ENCODE measurements at regions not wholly inside any gene's neighbourhood (a gene's known extent, or its start where the extent isn't known, plus 50 kb on each side); places are given as distances from the start of the nearest gene placed in this dataset.

GRCh38 chr11:41665441-41666360 is 206.2 kb upstream of the LRRC4C start:
- Histone ChIP-seq H2AFZ (ENCODE audit: low read depth, low read length) (no peak overlapping the region), H3K27ac (ENCODE audit: low read length) (no peak overlapping the region), H3K4me3 (ENCODE audit: low read length) (no peak overlapping the region), H3K36me3 (ENCODE audit: insufficient read depth, low read length) (no peaks in the 10 kb centered on the region), H3K79me2 (replicated peaks; ENCODE audit: insufficient read depth, low read length) (no peaks in the 10 kb centered on the region), H4K20me1 (ENCODE audit: insufficient read depth) (no peaks in the 10 kb centered on the region), H3K27me3 (ENCODE audit: insufficient read depth, low read depth, low read length) (no peaks in the 10 kb centered on the region), H3K9ac (ENCODE audit: low read length) (no peak overlapping the region), H3K9me2 (ENCODE audit: insufficient read depth, low read length) (no peaks in the 10 kb centered on the region), H3F3A (ENCODE audit: insufficient read depth, low read length, poor library complexity, severe bottlenecking) (peaks cover 6% of the 10 kb centered on the region), H3K4me2 (ENCODE audit: low read length) (no peak overlapping the region), H3K9me3 (ENCODE audit: low read length) (no peaks in the 10 kb centered on the region)
- TF ChIP-seq EZH2 (IDR thresholded peaks at IDR 0.05; ENCODE audit: borderline replicate concordance, insufficient read depth, low read length, poor library complexity, severe bottlenecking) (no peak), TAF1 (IDR thresholded peaks at IDR 0.05; ENCODE audit: low read depth) (no peak), MXI1 (conservative IDR thresholded peaks at IDR 0.05; ENCODE audit: poor library complexity, severe bottlenecking) (no peak), RAD21 (conservative IDR thresholded peaks at IDR 0.05) (no peak), SMC3 (conservative IDR thresholded peaks at IDR 0.05; ENCODE audit: poor library complexity) (no peak), POLR2AphosphoS5 (IDR thresholded peaks at IDR 0.05) (no peak), REST (IDR thresholded peaks at IDR 0.05; ENCODE audit: borderline replicate concordance) (no peak), EP300 (conservative IDR thresholded peaks at IDR 0.05; ENCODE audit: poor library complexity, severe bottlenecking) (no peak)
- TF ChIP-seq, protein P1, sequence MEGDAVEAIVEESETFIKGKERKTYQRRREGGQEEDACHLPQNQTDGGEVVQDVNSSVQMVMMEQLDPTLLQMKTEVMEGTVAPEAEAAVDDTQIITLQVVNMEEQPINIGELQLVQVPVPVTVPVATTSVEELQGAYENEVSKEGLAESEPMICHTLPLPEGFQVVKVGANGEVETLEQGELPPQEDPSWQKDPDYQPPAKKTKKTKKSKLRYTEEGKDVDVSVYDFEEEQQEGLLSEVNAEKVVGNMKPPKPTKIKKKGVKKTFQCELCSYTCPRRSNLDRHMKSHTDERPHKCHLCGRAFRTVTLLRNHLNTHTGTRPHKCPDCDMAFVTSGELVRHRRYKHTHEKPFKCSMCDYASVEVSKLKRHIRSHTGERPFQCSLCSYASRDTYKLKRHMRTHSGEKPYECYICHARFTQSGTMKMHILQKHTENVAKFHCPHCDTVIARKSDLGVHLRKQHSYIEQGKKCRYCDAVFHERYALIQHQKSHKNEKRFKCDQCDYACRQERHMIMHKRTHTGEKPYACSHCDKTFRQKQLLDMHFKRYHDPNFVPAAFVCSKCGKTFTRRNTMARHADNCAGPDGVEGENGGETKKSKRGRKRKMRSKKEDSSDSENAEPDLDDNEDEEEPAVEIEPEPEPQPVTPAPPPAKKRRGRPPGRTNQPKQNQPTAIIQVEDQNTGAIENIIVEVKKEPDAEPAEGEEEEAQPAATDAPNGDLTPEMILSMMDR (IDR thresholded peaks at IDR 0.05; ENCODE audit: poor library complexity, severe bottlenecking): no peak

- H3K79me2 ChIP-seq (replicated peaks; ENCODE audit: insufficient read depth, low read length): no peaks in the 10 kb centered on the region
- H3K27ac ChIP-seq (ENCODE audit: low read length): peak overlapping the region; percentile 36
- no peak overlapping the region for H2AFZ ChIP-seq (ENCODE audit: low read depth, low read length)
- TF ChIP-seq REST (IDR thresholded peaks at IDR 0.05; ENCODE audit: borderline replicate concordance) (no peak), SMC3 (conservative IDR thresholded peaks at IDR 0.05; ENCODE audit: poor library complexity) (no peak), EZH2 (IDR thresholded peaks at IDR 0.05; ENCODE audit: borderline replicate concordance, insufficient read depth, low read length, poor library complexity, severe bottlenecking) (no peak), POLR2AphosphoS5 (IDR thresholded peaks at IDR 0.05) (peak; percentile 37), RAD21 (conservative IDR thresholded peaks at IDR 0.05) (no peak)
- no peak overlapping the region for H3K4me3 ChIP-seq (ENCODE audit: low read length)
- H3K9ac ChIP-seq (ENCODE audit: low read length): no peak overlapping the region
- peaks cover 6% of the 10 kb centered on the region for H3F3A ChIP-seq (ENCODE audit: insufficient read depth, low read length, poor library complexity, severe bottlenecking)
- H3K9me2 ChIP-seq (ENCODE audit: insufficient read depth, low read length): no peaks in the 10 kb centered on the region
- no peaks in the 10 kb centered on the region for H3K27me3 ChIP-seq (ENCODE audit: insufficient read depth, low read depth, low read length)
- no peak overlapping the region for H3K4me2 ChIP-seq (ENCODE audit: low read length)
- H3K9me3 ChIP-seq (ENCODE audit: low read length): no peaks in the 10 kb centered on the region
- H4K20me1 ChIP-seq (ENCODE audit: insufficient read depth): no peaks in the 10 kb centered on the region
- no peaks in the 10 kb centered on the region for H3K36me3 ChIP-seq (ENCODE audit: insufficient read depth, low read length)
Measured at GRCh38 chr11:41666951-41667653, 207.7 kb upstream of the LRRC4C start.
